ENCODE measurements at regions not wholly inside any gene's neighbourhood (a gene's known extent, or its start where the extent isn't known, plus 50 kb on each side); places are given as distances from the start of the nearest gene placed in this dataset.

GRCh38 chr16:85545227-85545818 lies 67.8 kb upstream of the GSE1 start:
- H3K9me3 Mint-ChIP-seq (ENCODE audit: low read depth): no peaks in the 10 kb centered on the region
- TF ChIP-seq CTCF (IDR thresholded peaks at IDR 0.05; ENCODE audit: unreplicated experiment): no peak

DNA sequence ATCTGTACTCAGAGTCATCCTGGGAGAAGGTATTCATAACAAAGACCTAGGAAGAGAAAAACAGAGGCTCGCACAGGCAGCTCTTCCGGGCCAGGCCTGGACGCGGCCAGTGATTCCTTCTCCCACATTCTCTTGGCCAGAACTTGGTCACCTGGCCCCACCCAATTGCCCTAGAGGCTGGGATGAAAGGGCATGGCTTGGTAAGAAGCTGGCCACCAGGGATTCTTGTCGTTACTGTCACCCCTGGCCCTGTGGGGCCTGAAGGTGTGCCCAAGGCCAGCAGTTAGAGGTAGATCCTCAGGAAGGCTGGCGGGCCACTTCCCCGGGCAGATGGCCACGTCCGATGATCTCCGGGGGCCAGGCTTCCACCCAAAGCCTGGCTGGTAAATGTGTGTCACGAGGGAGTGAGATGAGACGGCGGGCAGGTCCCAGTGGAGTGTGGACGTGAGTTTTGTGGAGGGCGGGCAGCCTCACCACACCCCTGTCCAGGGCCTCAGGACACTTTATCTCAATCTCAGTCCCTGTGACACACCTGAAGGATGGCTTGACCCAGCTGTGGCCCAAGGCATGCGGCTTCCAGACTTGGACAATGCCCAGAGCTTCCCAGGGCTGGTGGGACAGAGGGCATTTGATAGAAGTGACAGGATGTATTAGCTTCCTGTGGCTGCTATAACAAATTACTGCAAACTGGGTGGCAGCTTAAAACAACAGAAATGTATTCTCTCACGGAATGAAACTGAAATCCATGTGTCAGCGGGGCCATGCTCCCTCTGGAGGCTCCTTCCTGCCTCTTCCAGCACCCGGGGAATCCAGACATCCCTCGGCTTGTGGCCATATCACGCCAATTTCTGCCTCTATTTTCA lies 66.3 kb upstream of the GSE1 start:
- Mint-ChIP-seq H3K4me3 (ENCODE audit: low read depth) (no peak overlapping the region), H3K4me1 (ENCODE audit: low read depth) (peaks cover 14% of the 10 kb centered on the region), H3K27me3 (peaks cover 3% of the 10 kb centered on the region), H3K9me3 (ENCODE audit: low read depth) (no peaks in the 10 kb centered on the region), H3K36me3 (ENCODE audit: insufficient read depth) (no peaks in the 10 kb centered on the region), H3K27ac (no peak overlapping the region)
- DNase-seq (ENCODE audit: low spot score, unreplicated experiment): no peak
- peak; percentile 29 for TF ChIP-seq CTCF (IDR thresholded peaks at IDR 0.05; ENCODE audit: unreplicated experiment)

More at GRCh38 chr16:85545227-85545818, 67.8 kb upstream of the GSE1 start:
- Mint-ChIP-seq H3K27me3 (peaks cover 3% of the 10 kb centered on the region), H3K36me3 (ENCODE audit: insufficient read depth) (no peaks in the 10 kb centered on the region), H3K4me1 (ENCODE audit: low read depth) (peaks cover 13% of the 10 kb centered on the region), H3K4me3 (ENCODE audit: low read depth) (no peak overlapping the region), H3K27ac (no peak overlapping the region)
- DNase-seq (ENCODE audit: low spot score, unreplicated experiment): no peak

GRCh38 chr16:85548375-85548774 lies 64.7 kb upstream of the GSE1 start:
- no peak overlapping the region for H3K27ac Mint-ChIP-seq
- H3K4me3 Mint-ChIP-seq (ENCODE audit: low read depth): no peak overlapping the region
- peaks cover 11% of the 10 kb centered on the region for H3K4me1 Mint-ChIP-seq (ENCODE audit: low read depth)
- peaks cover 3% of the 10 kb centered on the region for H3K27me3 Mint-ChIP-seq
- no peaks in the 10 kb centered on the region for H3K36me3 Mint-ChIP-seq (ENCODE audit: insufficient read depth)
- no peaks in the 10 kb centered on the region for H3K9me3 Mint-ChIP-seq (ENCODE audit: low read depth)
- DNase-seq (ENCODE audit: low spot score, unreplicated experiment): no peak
- TF ChIP-seq CTCF (IDR thresholded peaks at IDR 0.05; ENCODE audit: unreplicated experiment): no peak

- Mint-ChIP-seq H3K4me1 (ENCODE audit: low read depth) (peaks cover 17% of the 10 kb centered on the region), H3K9me3 (ENCODE audit: low read depth) (no peaks in the 10 kb centered on the region), H3K27me3 (no peaks in the 10 kb centered on the region), H3K27ac (no peak overlapping the region), H3K36me3 (ENCODE audit: insufficient read depth) (no peaks in the 10 kb centered on the region), H3K4me3 (ENCODE audit: low read depth) (no peak overlapping the region)
- DNase-seq (ENCODE audit: low spot score, unreplicated experiment): no peak
- no peak for TF ChIP-seq CTCF (IDR thresholded peaks at IDR 0.05; ENCODE audit: unreplicated experiment)
These were observed 63.2 kb upstream of the GSE1 start for GRCh38 chr16:85549766-85550421.

DNA sequence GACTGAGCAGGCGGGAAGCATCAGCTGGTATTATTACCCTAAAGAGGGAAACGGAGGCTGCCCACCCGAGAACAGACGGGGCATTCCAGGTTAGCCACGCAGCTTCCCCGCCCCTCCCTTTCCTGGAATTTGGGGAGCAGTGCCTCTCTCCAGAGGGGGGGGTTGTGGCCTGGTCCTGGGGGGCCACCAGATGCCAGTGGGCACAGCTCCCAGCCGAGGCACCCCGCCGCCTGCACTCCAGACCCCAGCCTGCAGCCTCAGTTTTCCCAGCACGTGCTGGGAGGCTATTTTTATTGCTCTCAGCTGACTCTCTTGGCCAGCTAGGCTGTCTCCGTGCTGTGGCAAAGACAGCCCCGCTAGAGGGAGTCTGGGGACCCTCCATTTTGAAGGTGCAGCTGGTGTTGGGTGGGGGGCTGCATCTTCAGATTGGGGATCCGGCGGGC lies 62.7 kb upstream of the GSE1 start:
- Mint-ChIP-seq H3K27me3 (no peaks in the 10 kb centered on the region), H3K9me3 (ENCODE audit: low read depth) (no peaks in the 10 kb centered on the region), H3K4me1 (ENCODE audit: low read depth) (peaks cover 17% of the 10 kb centered on the region), H3K36me3 (ENCODE audit: insufficient read depth) (no peaks in the 10 kb centered on the region), H3K27ac (no peak overlapping the region), H3K4me3 (ENCODE audit: low read depth) (no peak overlapping the region)
- peak; percentile 7 for TF ChIP-seq CTCF (IDR thresholded peaks at IDR 0.05; ENCODE audit: unreplicated experiment)
- DNase-seq (ENCODE audit: low spot score, unreplicated experiment): no peak
